MCF 10A (cell line): ENCODE measurements at regions not wholly inside any gene's neighbourhood (a gene's known extent, or its start where the extent isn't known, plus 50 kb on each side); places are given as distances from the start of the nearest gene placed in this dataset.

Source experiments
- BruUV-seq: library from RNA; stranded (reverse); fragments of 400-500 nt; replicated peaks from 2 replicates; lab custom pipeline; 2021; lab: Mats Ljungman, UMichigan
- CTCF ChIA-PET: fragments of 300-600 bp; sonication (Branson Sonifier 250); formaldehyde crosslinking; extraction: SDS; loops from one replicate; lab custom pipeline; 2021; ENCODE audit warnings: antibody characterized with exemption, inconsistent platforms; lab: Yijun Ruan, JAX
- POLR2A ChIA-PET: fragments of 300-600, 350-650 bp; sonication (Branson Sonifier 250); formaldehyde crosslinking; extraction: SDS; loops from one replicate; lab custom pipeline; 2020; ENCODE audit warnings: antibody characterized with exemption, inconsistent platforms; lab: Yijun Ruan, JAX
- DNase-seq: peaks from one replicate; pipeline ENCODE4 v3.0.0-alpha.2; 2018; ENCODE audit not compliant: unreplicated experiment
- H3K27ac Mint-ChIP-seq: one replicate; pipeline ENCODE4 v1.8.0; 2022; ENCODE audit warnings: mild to moderate bottlenecking, low read depth, mixed read lengths; ENCODE audit not compliant: unreplicated experiment
- H3K27me3 Mint-ChIP-seq: one replicate; pipeline ENCODE4 v1.8.0; 2022; ENCODE audit warnings: mixed read lengths; ENCODE audit not compliant: insufficient read depth, unreplicated experiment
- H3K36me3 Mint-ChIP-seq: one replicate; pipeline ENCODE4 v1.8.0; 2022; ENCODE audit warnings: mild to moderate bottlenecking, moderate library complexity, mixed read lengths; ENCODE audit not compliant: insufficient read depth, unreplicated experiment
- H3K4me1 Mint-ChIP-seq: one replicate; pipeline ENCODE4 v1.8.0; 2022; ENCODE audit warnings: mixed read lengths; ENCODE audit not compliant: insufficient read depth, unreplicated experiment
- H3K4me3 Mint-ChIP-seq: one replicate; pipeline ENCODE4 v1.8.0; 2022; ENCODE audit warnings: mild to moderate bottlenecking, moderate library complexity, mixed read lengths; ENCODE audit not compliant: unreplicated experiment
- H3K9me3 Mint-ChIP-seq: one replicate; pipeline ENCODE4 v1.8.0; 2022; ENCODE audit warnings: mixed read lengths; ENCODE audit not compliant: unreplicated experiment
- CTCF ChIP-seq: fragments of 200-600 bp; IDR thresholded peaks from one replicate; pipeline ENCODE4 v1.8.0; 2022; ENCODE audit warnings: antibody characterized with exemption, mild to moderate bottlenecking; ENCODE audit not compliant: unreplicated experiment
- intact Hi-C: fragments of 100-400 bp; cut with micrococcal nuclease; formaldehyde crosslinking; loops from 2 replicates; pipeline ENCODE4 v1.14.1; 2022

DNA sequence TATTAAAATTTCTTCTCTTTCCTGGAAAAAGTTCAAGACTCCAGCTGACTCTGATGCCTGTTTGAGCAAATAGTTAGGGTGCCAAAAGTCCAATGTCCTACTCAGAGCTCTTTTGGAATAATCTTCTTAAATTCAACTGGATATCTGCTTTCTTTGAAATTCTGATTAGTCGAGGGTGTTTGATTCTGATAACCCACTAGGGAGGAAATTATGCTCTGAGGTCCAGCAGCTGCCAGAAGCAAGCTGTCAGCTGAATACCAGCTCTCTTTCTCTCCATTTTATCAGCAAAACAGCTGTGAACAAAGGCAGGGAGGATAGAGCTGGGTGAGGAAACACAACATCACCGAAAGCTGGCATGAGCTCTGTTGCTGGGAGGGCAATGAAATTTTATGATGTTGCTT lies 141.5 kb downstream of the CAND1 start:
- POLR2A ChIA-PET, result interaction anchor here (1.2 kb wide), 2 partner anchors 15 to 236 kb away, joined by 3 read pairs; no protein-coding TSS in a partner anchor
- DNase-seq, result no peak
- H3K4me1 Mint-ChIP-seq, result peaks cover 8% of the 10 kb centered on the region
- no TSS peak for BruUV-seq
- CTCF ChIA-PET, result interaction anchor here (0.8 to 0.9 kb wide), 2 partner anchors 30 to 51 kb away, joined by 3 to 4 read pairs; no protein-coding TSS in a partner anchor
- no peaks in the 10 kb centered on the region for H3K36me3 Mint-ChIP-seq
- intact Hi-C loops, result no loop called here
- H3K9me3 Mint-ChIP-seq, result peaks cover 13% of the 10 kb centered on the region
- H3K27ac Mint-ChIP-seq, result no peak overlapping the region
- no peak overlapping the region for H3K4me3 Mint-ChIP-seq
- no peak for TF ChIP-seq CTCF
- H3K27me3 Mint-ChIP-seq, result no peaks in the 10 kb centered on the region

DNA sequence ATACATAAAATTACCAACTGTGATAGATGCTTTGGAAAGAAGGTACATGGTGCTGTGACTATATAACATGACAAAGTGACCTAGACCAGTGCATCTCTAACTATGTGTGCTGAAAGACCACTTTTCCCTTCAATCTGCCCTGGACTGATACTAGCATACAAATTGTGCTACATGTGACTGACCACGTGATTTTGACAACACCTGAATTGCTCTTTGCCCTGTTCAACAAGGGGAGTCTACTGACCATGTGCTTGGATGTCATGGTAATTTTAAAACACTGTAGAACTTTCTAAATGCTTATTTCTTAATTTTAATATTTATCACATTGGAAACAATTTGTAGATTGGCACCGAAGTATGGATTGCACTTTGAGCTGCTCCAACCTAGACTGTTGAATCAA lies 142.4 kb downstream of the CAND1 start:
- CTCF ChIA-PET, result no interaction called here
- H3K4me3 Mint-ChIP-seq, result no peak overlapping the region
- no peak overlapping the region for H3K27ac Mint-ChIP-seq
- no TSS peak for BruUV-seq
- DNase-seq, result no peak
- TF ChIP-seq CTCF, result no peak
- peaks cover 11% of the 10 kb centered on the region for H3K4me1 Mint-ChIP-seq
- POLR2A ChIA-PET, result interaction anchor here (1.2 kb wide), 1 partner anchor 235 kb away, joined by 3 read pairs; no protein-coding TSS in a partner anchor
- H3K36me3 Mint-ChIP-seq, result no peaks in the 10 kb centered on the region
- intact Hi-C loops, result no loop called here
- H3K27me3 Mint-ChIP-seq, result no peaks in the 10 kb centered on the region
- peaks cover 7% of the 10 kb centered on the region for H3K9me3 Mint-ChIP-seq

DNA sequence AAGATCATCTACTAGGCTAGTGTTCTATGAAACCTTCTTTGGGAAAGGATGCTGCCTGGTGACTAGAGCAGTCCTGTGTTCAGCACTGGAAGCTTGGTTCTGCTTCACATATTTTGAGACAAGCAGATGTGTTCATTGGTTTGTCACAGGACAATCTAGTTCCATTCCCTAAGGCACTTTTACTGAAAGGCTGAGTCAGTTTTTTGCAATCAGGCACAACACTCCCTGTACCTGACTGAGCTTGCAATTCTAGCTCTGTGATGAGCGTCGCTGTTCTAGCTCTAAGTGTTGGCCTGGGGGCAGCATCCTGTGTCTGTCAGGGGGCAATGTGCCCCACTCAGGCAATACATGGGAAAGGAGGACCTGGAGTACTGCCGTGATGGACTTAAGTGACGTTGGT lies 144.4 kb downstream of the CAND1 start:
- POLR2A ChIA-PET, result interaction anchor here (0.7 to 2.1 kb wide), 6 partner anchors 9 to 342 kb away, joined by 3 to 9 read pairs (median 3); partner anchors contain the start of gene CAND1
- intact Hi-C loops, result no loop called here
- TF ChIP-seq CTCF, result no peak
- H3K27me3 Mint-ChIP-seq, result no peaks in the 10 kb centered on the region
- peaks cover 13% of the 10 kb centered on the region for H3K4me1 Mint-ChIP-seq
- H3K27ac Mint-ChIP-seq, result no peak overlapping the region
- H3K36me3 Mint-ChIP-seq, result no peaks in the 10 kb centered on the region
- peaks cover 7% of the 10 kb centered on the region for H3K9me3 Mint-ChIP-seq
- peak; percentile 65 for DNase-seq
- no peak overlapping the region for H3K4me3 Mint-ChIP-seq
- CTCF ChIA-PET, result interaction anchor here (0.5 to 2.2 kb wide), 17 partner anchors 10 to 1272 kb away, joined by 3 to 11 read pairs (median 4); no protein-coding TSS in a partner anchor
- no TSS peak for BruUV-seq

- H3K4me3 Mint-ChIP-seq, result no peak overlapping the region
- BruUV-seq, result no TSS peak
- peaks cover 13% of the 10 kb centered on the region for H3K4me1 Mint-ChIP-seq
- CTCF ChIA-PET, result interaction anchor here (0.6 to 2.2 kb wide), 16 partner anchors 10 to 528 kb away, joined by 3 to 11 read pairs (median 4); no protein-coding TSS in a partner anchor
- POLR2A ChIA-PET, result interaction anchor here (1.0 to 2.1 kb wide), 4 partner anchors 9 to 176 kb away, joined by 3 to 9 read pairs (median 5); partner anchors contain the start of gene CAND1
- TF ChIP-seq CTCF, result no peak
- no peak for DNase-seq
- no peak overlapping the region for H3K27ac Mint-ChIP-seq
- H3K9me3 Mint-ChIP-seq, result peaks cover 7% of the 10 kb centered on the region
- no peaks in the 10 kb centered on the region for H3K27me3 Mint-ChIP-seq
- intact Hi-C loops, result no loop called here
- no peaks in the 10 kb centered on the region for H3K36me3 Mint-ChIP-seq
These were observed 145.0 kb downstream of the CAND1 start for GRCh38 chr12:67414011-67414715.
